ENCODE measurements at regions not wholly inside any gene's neighbourhood (a gene's known extent, or its start where the extent isn't known, plus 50 kb on each side); places are given as distances from the start of the nearest gene placed in this dataset.
A peak's percentile ranks its signal among the peaks of the same experiment; 100 is the strongest.

DNA sequence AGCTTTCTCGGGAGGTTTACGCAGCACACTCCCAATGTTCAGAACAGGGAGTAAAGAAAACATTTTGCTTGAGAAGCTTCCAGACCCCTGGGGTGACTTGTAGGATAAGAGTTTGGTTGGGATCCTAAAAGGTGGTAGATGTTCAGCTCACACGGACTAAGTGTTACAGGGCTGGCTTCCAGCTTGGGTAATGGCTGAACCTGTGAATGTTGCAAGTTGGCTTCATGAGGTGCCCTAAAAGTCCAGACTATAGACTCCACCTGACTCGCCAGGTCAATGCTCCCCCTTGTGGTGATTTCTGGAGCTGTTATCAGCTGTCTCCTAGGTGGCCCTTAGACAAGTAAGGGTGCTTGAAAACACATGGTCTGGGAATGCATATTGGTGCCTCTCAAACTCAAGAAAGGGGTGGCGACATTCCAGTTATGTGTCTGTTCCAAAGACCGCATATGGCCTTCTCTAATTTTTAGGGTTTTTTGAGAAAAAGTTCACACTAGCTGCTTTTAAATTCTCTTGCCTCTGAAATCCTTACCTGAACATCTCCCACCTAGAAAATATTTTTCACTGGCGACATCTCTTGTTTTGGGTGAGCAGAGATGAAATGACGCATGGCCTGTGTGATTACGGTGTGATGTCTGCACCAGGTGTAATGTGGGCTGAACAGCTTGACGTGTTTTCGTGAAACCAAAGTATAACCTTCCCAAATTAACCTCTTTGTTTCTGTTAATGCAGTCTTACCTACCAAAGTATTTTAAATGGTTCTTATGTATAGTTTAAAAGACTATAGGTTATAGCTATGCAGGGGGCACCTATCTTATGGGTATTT is 175.7 kb upstream of the KBTBD8 start:
- TF ChIP-seq, protein P1, sequence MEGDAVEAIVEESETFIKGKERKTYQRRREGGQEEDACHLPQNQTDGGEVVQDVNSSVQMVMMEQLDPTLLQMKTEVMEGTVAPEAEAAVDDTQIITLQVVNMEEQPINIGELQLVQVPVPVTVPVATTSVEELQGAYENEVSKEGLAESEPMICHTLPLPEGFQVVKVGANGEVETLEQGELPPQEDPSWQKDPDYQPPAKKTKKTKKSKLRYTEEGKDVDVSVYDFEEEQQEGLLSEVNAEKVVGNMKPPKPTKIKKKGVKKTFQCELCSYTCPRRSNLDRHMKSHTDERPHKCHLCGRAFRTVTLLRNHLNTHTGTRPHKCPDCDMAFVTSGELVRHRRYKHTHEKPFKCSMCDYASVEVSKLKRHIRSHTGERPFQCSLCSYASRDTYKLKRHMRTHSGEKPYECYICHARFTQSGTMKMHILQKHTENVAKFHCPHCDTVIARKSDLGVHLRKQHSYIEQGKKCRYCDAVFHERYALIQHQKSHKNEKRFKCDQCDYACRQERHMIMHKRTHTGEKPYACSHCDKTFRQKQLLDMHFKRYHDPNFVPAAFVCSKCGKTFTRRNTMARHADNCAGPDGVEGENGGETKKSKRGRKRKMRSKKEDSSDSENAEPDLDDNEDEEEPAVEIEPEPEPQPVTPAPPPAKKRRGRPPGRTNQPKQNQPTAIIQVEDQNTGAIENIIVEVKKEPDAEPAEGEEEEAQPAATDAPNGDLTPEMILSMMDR (IDR thresholded peaks at IDR 0.05): peak; percentile 85
- TF ChIP-seq ZFX (IDR thresholded peaks at IDR 0.05; ENCODE audit: borderline replicate concordance): no peak
- no peak overlapping the region for H3K27ac ChIP-seq

DNA sequence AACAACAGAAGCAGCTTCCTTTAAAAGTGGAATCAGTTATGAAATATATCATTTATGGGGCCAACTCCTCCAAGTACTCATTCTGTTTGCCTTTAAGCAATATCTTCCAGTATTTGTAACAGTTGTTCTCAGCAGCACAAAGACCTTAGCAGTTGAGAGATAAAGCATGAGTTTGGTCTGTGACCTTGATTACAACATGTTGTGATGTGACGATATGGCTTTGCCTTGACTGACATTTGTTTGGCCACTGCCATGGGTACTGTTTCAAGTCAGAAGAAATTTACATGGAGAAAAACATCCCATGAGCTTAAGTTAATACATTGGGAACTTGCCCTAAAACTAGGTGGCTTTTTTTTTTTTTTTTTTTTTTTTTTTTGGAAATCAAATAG is 175.1 kb upstream of the KBTBD8 start:
- TF ChIP-seq ZFX (IDR thresholded peaks at IDR 0.05; ENCODE audit: borderline replicate concordance): no peak
- TF ChIP-seq, protein P1 (IDR thresholded peaks at IDR 0.05): no peak
- H3K27ac ChIP-seq: no peak overlapping the region

DNA sequence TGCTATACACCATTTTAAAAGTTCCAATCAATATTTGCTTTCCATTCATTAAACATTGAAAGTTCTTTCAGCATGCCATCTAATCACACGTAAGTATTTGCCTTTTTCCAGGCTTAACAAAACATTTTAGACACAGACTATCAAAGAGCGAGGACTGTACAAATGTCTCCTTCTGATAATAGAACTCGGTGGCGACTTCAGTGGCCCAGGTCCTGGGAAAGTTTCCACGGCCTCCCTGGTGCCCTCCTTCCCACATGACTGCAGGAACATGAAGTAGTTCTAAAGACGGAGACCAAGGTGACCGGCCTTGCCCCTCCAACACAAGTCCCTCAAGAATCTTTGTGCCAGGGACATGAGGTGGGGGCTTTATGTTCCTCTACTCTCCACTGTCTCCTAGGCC is 174.6 kb upstream of the KBTBD8 start:
- no peak overlapping the region for H3K27ac ChIP-seq
- TF ChIP-seq, protein P1 (IDR thresholded peaks at IDR 0.05): no peak
- TF ChIP-seq ZFX (IDR thresholded peaks at IDR 0.05; ENCODE audit: borderline replicate concordance): no peak

DNA sequence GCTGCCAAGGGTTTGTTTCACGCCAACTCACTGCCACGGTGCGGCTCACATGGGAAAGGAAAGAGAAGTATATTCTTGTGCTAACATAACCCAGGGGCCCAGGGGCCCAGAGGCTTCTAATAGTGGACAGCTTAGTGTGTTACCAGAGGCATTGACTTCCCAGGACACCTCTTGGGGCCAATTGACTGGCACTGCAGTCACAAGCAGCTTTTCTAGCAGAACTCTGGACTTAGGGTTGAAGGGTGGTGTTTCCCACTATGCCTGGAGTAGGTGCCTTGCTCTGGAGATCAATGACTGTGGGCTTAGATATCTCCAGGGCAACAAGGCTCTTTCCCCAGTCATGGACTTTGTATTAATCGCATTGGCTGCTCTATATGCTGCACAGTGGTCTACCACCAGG is 172.7 kb upstream of the KBTBD8 start:
- no peak overlapping the region for H3K27ac ChIP-seq
- TF ChIP-seq, protein P1 (IDR thresholded peaks at IDR 0.05): no peak

DNA sequence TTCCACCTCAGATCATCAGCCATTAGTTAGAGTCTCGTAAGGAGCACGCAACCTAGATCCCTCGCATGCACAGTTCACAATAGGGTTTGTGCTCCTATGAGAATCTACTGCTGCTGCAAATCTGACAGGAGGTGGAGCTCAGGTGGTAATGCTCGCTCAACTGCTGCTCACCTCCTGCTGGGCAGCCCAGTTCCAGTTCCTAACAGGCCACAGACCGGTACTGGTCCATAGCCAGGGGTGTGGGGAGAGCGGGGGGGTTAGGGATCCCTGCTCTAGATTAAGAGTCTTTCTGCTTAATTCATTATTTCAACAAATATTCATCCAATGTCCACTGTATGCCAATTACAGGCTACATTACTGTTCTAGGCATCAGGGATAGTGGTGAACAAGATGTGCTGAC is 170.4 kb upstream of the KBTBD8 start:
- TF ChIP-seq, protein P1 (IDR thresholded peaks at IDR 0.05): no peak
- TF ChIP-seq ZFX (IDR thresholded peaks at IDR 0.05; ENCODE audit: borderline replicate concordance): no peak
- H3K27ac ChIP-seq: no peak overlapping the region

DNA sequence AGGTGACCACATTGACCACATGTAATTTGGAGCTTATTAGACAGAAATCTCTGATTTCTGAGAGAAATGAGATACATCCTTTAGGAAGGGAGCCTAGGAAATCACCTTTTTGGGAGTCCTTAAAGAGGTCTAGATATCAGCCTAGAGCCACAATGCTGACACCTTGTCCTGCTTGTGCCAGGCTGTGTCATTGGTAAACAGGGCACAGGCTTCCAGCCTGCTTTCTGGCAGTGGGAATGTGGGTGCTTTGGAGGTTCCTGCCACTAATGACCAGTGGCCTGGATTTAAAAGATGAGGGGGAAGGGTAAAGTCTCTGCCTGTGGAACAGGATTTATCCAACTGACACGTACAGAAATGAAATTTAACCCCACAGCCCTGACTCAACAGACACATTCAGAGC is 169.8 kb upstream of the KBTBD8 start:
- no peak overlapping the region for H3K27ac ChIP-seq

DNA sequence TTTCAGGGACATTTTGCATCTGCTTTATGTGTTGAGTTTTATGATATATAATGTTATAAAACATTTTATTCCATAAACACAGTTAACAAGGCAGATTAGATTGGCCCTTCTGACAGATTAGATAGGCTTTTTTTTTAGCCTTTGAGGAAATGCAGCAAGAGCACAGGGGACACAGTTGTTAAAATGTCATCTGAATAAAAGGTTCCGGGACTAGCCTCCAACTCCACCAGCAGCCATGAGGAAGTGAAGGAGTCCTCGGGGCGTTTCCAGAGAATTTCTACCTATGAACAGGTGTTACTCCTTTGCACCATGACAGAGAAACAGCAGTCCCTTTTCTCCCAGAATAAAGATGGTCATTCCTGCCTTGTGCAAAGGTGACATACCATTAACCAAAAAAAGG is 167.8 kb upstream of the KBTBD8 start:
- no peak for TF ChIP-seq ZFX (IDR thresholded peaks at IDR 0.05; ENCODE audit: borderline replicate concordance)
- TF ChIP-seq, protein P1 (IDR thresholded peaks at IDR 0.05): no peak
- H3K27ac ChIP-seq: no peak overlapping the region

More for the DNA sequence above, 169.8 kb upstream of the KBTBD8 start:
- TF ChIP-seq, protein P1 (IDR thresholded peaks at IDR 0.05): no peak
